ENCODE measurements at regions not wholly inside any gene's neighbourhood (a gene's known extent, or its start where the extent isn't known, plus 50 kb on each side); places are given as distances from the start of the nearest gene placed in this dataset.

DNA sequence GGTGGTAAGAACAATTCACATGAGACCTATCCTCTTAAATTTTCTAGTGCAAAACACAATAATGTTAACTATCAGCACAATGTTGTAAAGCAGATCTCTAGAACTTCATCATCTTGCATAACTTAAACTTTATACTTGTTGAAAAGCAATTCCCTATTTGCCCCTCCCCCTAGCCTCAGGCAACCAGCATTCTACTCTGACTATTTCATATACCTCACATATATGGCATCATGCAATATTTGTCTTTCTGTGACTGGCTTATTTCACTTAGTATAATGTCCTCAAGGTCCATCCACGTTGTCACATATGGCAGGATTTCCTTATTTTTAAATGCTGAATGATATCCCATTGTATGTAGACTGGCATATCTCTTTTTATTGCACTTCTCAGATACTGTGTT, 86.5 kb downstream of the STRADB start (continued):
- no peak for TF ChIP-seq JUND (IDR thresholded peaks at IDR 0.05; ENCODE audit: low read depth, low read length)
- TF ChIP-seq, protein P1, sequence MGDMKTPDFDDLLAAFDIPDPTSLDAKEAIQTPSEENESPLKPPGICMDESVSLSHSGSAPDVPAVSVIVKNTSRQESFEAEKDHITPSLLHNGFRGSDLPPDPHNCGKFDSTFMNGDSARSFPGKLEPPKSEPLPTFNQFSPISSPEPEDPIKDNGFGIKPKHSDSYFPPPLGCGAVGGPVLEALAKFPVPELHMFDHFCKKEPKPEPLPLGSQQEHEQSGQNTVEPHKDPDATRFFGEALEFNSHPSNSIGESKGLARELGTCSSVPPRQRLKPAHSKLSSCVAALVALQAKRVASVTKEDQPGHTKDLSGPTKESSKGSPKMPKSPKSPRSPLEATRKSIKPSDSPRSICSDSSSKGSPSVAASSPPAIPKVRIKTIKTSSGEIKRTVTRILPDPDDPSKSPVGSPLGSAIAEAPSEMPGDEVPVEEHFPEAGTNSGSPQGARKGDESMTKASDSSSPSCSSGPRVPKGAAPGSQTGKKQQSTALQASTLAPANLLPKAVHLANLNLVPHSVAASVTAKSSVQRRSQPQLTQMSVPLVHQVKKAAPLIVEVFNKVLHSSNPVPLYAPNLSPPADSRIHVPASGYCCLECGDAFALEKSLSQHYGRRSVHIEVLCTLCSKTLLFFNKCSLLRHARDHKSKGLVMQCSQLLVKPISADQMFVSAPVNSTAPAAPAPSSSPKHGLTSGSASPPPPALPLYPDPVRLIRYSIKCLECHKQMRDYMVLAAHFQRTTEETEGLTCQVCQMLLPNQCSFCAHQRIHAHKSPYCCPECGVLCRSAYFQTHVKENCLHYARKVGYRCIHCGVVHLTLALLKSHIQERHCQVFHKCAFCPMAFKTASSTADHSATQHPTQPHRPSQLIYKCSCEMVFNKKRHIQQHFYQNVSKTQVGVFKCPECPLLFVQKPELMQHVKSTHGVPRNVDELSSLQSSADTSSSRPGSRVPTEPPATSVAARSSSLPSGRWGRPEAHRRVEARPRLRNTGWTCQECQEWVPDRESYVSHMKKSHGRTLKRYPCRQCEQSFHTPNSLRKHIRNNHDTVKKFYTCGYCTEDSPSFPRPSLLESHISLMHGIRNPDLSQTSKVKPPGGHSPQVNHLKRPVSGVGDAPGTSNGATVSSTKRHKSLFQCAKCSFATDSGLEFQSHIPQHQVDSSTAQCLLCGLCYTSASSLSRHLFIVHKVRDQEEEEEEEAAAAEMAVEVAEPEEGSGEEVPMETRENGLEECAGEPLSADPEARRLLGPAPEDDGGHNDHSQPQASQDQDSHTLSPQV (IDR thresholded peaks at IDR 0.05), result no peak

DNA sequence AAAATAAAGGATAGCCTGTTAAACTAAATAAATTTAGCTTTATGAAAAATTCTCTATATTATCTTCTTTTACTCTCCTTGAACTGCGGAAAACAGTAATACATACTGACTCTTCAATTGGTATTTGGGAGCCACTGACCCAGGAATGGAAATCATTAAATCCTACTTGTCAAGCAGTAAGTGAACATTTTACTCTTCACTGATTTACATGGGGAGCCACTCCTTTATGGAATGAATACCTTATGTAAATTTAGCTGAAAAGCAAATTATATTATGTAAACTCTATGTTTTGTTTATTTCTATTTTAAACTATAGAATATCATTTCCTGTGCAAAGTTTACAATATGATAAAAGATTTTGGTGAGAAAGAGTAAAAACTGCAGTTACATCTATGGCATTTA, 85.2 kb downstream of the STRADB start:
- CTCF ChIA-PET, result no interaction called here
- SMC1A ChIA-PET (ENCODE audit: uncharacterized antibody, unreplicated experiment), result no interaction called here
- peaks cover 6% of the 10 kb centered on the region; the same call in 2 of the 3 replicates for H3K9me3 ChIP-seq (replicated peaks; ENCODE audit: control insufficient read depth, insufficient read depth, low read length)
- no peak overlapping the region for H3K4me2 ChIP-seq (ENCODE audit: control insufficient read depth, insufficient read depth)
- 0 out of 2 replicates have a peak, but pooled peaks cover 3% of the 10 kb centered on the region for H3K4me1 ChIP-seq (ENCODE audit: control insufficient read depth, insufficient read depth, low read length)
- no peaks in the 10 kb centered on the region for H3K79me2 ChIP-seq (ENCODE audit: control insufficient read depth, insufficient read depth, low read length)
- no peak overlapping the region for H2AFZ ChIP-seq (ENCODE audit: control insufficient read depth, low read depth, low read length)
- no peaks in the 10 kb centered on the region for H3K36me3 ChIP-seq (ENCODE audit: control insufficient read depth in 2 of 2, insufficient read depth in 2 of 2, low read length in 1 of 2)
- in situ Hi-C loops (cut with MboI), result no loop called here
- WGBS (ENCODE audit: insufficient coverage, insufficient replicate concordance, low lambda C conversion rate, missing lambda C conversion rate), result 89% methylated on average over 1 of the region's 1 CpG
- ATAC-seq (no peak), FAIRE-seq (no peak), DNase-seq (ENCODE audit: low read depth, low spot score) (no peak)
- H3K27me3 ChIP-seq (replicated peaks in 1 of 2; ENCODE audit: control insufficient read depth in 2 of 2, insufficient read depth in 2 of 2, low read length in 1 of 2), result no peaks in the 10 kb centered on the region
- no peak overlapping the region for H3K4me3 ChIP-seq
- RAD21 ChIA-PET (ENCODE audit: unreplicated experiment), result no interaction called here
- POLR2A ChIA-PET, result no interaction called here
- H3K27ac ChIP-seq (ENCODE audit: control insufficient read depth, insufficient read depth), result no peak overlapping the region
- no peak overlapping the region for H3K9ac ChIP-seq (ENCODE audit: control insufficient read depth, insufficient read depth, low read length)
- no peaks in the 10 kb centered on the region for H4K20me1 ChIP-seq (ENCODE audit: control insufficient read depth, insufficient read depth)
- intact Hi-C loops (cut with micrococcal nuclease; ENCODE audit: unreplicated experiment), result no loop called here
- no TSS peak for BruUV-seq (replicated peaks)
- TF ChIP-seq, protein P1 (IDR thresholded peaks at IDR 0.05), result no peak
- TF ChIP-seq NFYA (IDR thresholded peaks at IDR 0.05; ENCODE audit: borderline replicate concordance, low read depth, low read length) (no peak), SP1 (IDR thresholded peaks at IDR 0.05; ENCODE audit: low read depth, low read length) (no peak), RCOR1 (conservative IDR thresholded peaks at IDR 0.05; ENCODE audit: low read depth, low read length) (no peak), EZH2 (IDR thresholded peaks at IDR 0.05; ENCODE audit: borderline replicate concordance, control insufficient read depth, low read depth, low read length) (no peak), MYB (IDR thresholded peaks at IDR 0.05; ENCODE audit: borderline replicate concordance, low read depth, low read length) (no peak), CEBPZ (IDR thresholded peaks at IDR 0.05; ENCODE audit: low read depth, low read length) (no peak), MAX (IDR thresholded peaks at IDR 0.05; ENCODE audit: low read depth, low read length) (no peak), RELA (IDR thresholded peaks at IDR 0.05; ENCODE audit: borderline replicate concordance, partially characterized antibody) (no peak), SRF (IDR thresholded peaks at IDR 0.05; ENCODE audit: low read depth in 2 of 2, low read length in 2 of 2) (no peak)
